ENCODE measurements at regions not wholly inside any gene's neighbourhood (a gene's known extent, or its start where the extent isn't known, plus 50 kb on each side); places are given as distances from the start of the nearest gene placed in this dataset.

GRCh38 chr14:61940666-61941420, 178.6 kb downstream of the SNAPC1 start:
- H3K27me3 Mint-ChIP-seq: peaks cover 25 to 60% of the 10 kb centered on the region in 2 donors
- ATAC-seq (no peak), DNase-seq (ENCODE audit: low spot score) (no peak)
- no peaks in the 10 kb centered on the region for H3K4me1 Mint-ChIP-seq (ENCODE audit: low read depth in 2 of 2)
- H3K36me3 Mint-ChIP-seq: no peaks in the 10 kb centered on the region
- H3K4me3 Mint-ChIP-seq: no peak overlapping the region
- H3K27ac Mint-ChIP-seq: no peak overlapping the region
- peaks cover 4% of the 10 kb centered on the region for H3K9me3 Mint-ChIP-seq

- H3K27me3 Mint-ChIP-seq: peaks cover 22 to 56% of the 10 kb centered on the region in 2 donors
- no peaks in the 10 kb centered on the region for H3K4me1 Mint-ChIP-seq (ENCODE audit: low read depth in 2 of 2)
- ATAC-seq (no peak), DNase-seq (ENCODE audit: low spot score) (no peak)
- no peak overlapping the region for H3K4me3 Mint-ChIP-seq
- no peaks in the 10 kb centered on the region for H3K36me3 Mint-ChIP-seq
- no peak overlapping the region for H3K27ac Mint-ChIP-seq
- peaks cover 4% of the 10 kb centered on the region for H3K9me3 Mint-ChIP-seq
Measured at GRCh38 chr14:61941421-61942150, 179.4 kb downstream of the SNAPC1 start.

GRCh38 chr14:61948376-61948775, 186.2 kb downstream of the SNAPC1 start:
- Mint-ChIP-seq H3K27ac (no peak overlapping the region), H3K9me3 (peaks cover 4% of the 10 kb centered on the region), H3K27me3 (peaks cover 10 to 14% of the 10 kb centered on the region in 2 donors), H3K4me1 (ENCODE audit: low read depth in 2 of 2) (no peaks in the 10 kb centered on the region), H3K36me3 (no peaks in the 10 kb centered on the region), H3K4me3 (no peak overlapping the region)
- no peak for ATAC-seq
- no peak for DNase-seq (ENCODE audit: low spot score)

- DNase-seq (ENCODE audit: low spot score): no peak
- Mint-ChIP-seq H3K9me3 (no peaks in the 10 kb centered on the region), H3K36me3 (no peaks in the 10 kb centered on the region), H3K27me3 (peaks cover 12 to 22% of the 10 kb centered on the region in 2 donors), H3K27ac (no peak overlapping the region), H3K4me3 (no peak overlapping the region), H3K4me1 (ENCODE audit: low read depth in 2 of 2) (no peaks in the 10 kb centered on the region)
- no peak for ATAC-seq
Measured at GRCh38 chr14:61950340-61950739, 188.1 kb downstream of the SNAPC1 start.

GRCh38 chr14:61953602-61954001, 191.4 kb downstream of the SNAPC1 start:
- no peak overlapping the region for H3K27ac Mint-ChIP-seq
- peaks cover 4% of the 10 kb centered on the region for H3K36me3 Mint-ChIP-seq
- H3K4me3 Mint-ChIP-seq: no peak overlapping the region
- peaks cover 23 to 49% of the 10 kb centered on the region in 2 donors for H3K27me3 Mint-ChIP-seq
- H3K4me1 Mint-ChIP-seq (ENCODE audit: low read depth in 2 of 2): no peaks in the 10 kb centered on the region
- DNase-seq (ENCODE audit: low spot score) (no peak), ATAC-seq (no peak)
- H3K9me3 Mint-ChIP-seq: peaks cover 3% of the 10 kb centered on the region

- ATAC-seq (no peak), DNase-seq (ENCODE audit: low spot score) (no peak)
- Mint-ChIP-seq H3K36me3 (peaks cover 7% of the 10 kb centered on the region), H3K27ac (no peak overlapping the region), H3K4me3 (no peak overlapping the region), H3K4me1 (ENCODE audit: low read depth in 2 of 2) (no peaks in the 10 kb centered on the region), H3K9me3 (peaks cover 3% of the 10 kb centered on the region), H3K27me3 (peaks cover 30 to 56% of the 10 kb centered on the region in 2 donors)
Measured at GRCh38 chr14:61954306-61954705, 192.1 kb downstream of the SNAPC1 start.

GRCh38 chr14:61956517-61956916, 194.3 kb downstream of the SNAPC1 start:
- Mint-ChIP-seq H3K4me3 (no peak overlapping the region), H3K4me1 (ENCODE audit: low read depth in 2 of 2) (no peaks in the 10 kb centered on the region), H3K27me3 (peaks cover 39 to 66% of the 10 kb centered on the region in 2 donors), H3K27ac (no peak overlapping the region), H3K36me3 (peaks cover 10% of the 10 kb centered on the region), H3K9me3 (peaks cover 7% of the 10 kb centered on the region)
- no peak for DNase-seq (ENCODE audit: low spot score)
- no peak for ATAC-seq

GRCh38 chr14:61959348-61959747, 197.1 kb downstream of the SNAPC1 start:
- peaks cover 7% of the 10 kb centered on the region for H3K9me3 Mint-ChIP-seq
- no peak for ATAC-seq
- no peak overlapping the region for H3K27ac Mint-ChIP-seq
- no peak overlapping the region for H3K4me3 Mint-ChIP-seq
- H3K36me3 Mint-ChIP-seq: peaks cover 10% of the 10 kb centered on the region
- peaks cover 40 to 62% of the 10 kb centered on the region in 2 donors for H3K27me3 Mint-ChIP-seq
- DNase-seq (ENCODE audit: low spot score): no peak
- H3K4me1 Mint-ChIP-seq (ENCODE audit: low read depth in 2 of 2): no peaks in the 10 kb centered on the region

GRCh38 chr14:61961369-61961768, 199.1 kb downstream of the SNAPC1 start:
- H3K36me3 Mint-ChIP-seq: peaks cover 10% of the 10 kb centered on the region
- peaks cover 38 to 50% of the 10 kb centered on the region in 2 donors for H3K27me3 Mint-ChIP-seq
- no peak overlapping the region for H3K27ac Mint-ChIP-seq
- H3K4me3 Mint-ChIP-seq: no peak overlapping the region
- H3K9me3 Mint-ChIP-seq: peaks cover 7% of the 10 kb centered on the region
- no peak for ATAC-seq
- no peaks in the 10 kb centered on the region for H3K4me1 Mint-ChIP-seq (ENCODE audit: low read depth in 2 of 2)
- DNase-seq (ENCODE audit: low spot score): no peak

- H3K4me3 Mint-ChIP-seq: no peak overlapping the region
- peaks cover 4% of the 10 kb centered on the region for H3K36me3 Mint-ChIP-seq
- peaks cover 31 to 42% of the 10 kb centered on the region in 2 donors for H3K27me3 Mint-ChIP-seq
- H3K4me1 Mint-ChIP-seq (ENCODE audit: low read depth in 2 of 2): no peaks in the 10 kb centered on the region
- no peak for ATAC-seq
- H3K27ac Mint-ChIP-seq: no peak overlapping the region
- no peak for DNase-seq (ENCODE audit: low spot score)
- H3K9me3 Mint-ChIP-seq: peaks cover 4% of the 10 kb centered on the region
Measured at GRCh38 chr14:61963926-61964325, 201.7 kb downstream of the SNAPC1 start.

GRCh38 chr14:61965030-61965745, 203.0 kb downstream of the SNAPC1 start:
- no peaks in the 10 kb centered on the region for H3K4me1 Mint-ChIP-seq (ENCODE audit: low read depth in 2 of 2)
- peaks cover 4% of the 10 kb centered on the region for H3K36me3 Mint-ChIP-seq
- peaks cover 31 to 37% of the 10 kb centered on the region in 2 donors for H3K27me3 Mint-ChIP-seq
- H3K4me3 Mint-ChIP-seq: no peak overlapping the region
- H3K27ac Mint-ChIP-seq: no peak overlapping the region
- ATAC-seq: no peak
- no peak for DNase-seq (ENCODE audit: low spot score)
- H3K9me3 Mint-ChIP-seq: peaks cover 4% of the 10 kb centered on the region

- H3K9me3 Mint-ChIP-seq: no peaks in the 10 kb centered on the region
- H3K36me3 Mint-ChIP-seq: no peaks in the 10 kb centered on the region
- H3K27ac Mint-ChIP-seq: no peak overlapping the region
- H3K4me3 Mint-ChIP-seq: no peak overlapping the region
- ATAC-seq (no peak), DNase-seq (ENCODE audit: low spot score) (no peak)
- H3K27me3 Mint-ChIP-seq: peaks cover 21 to 28% of the 10 kb centered on the region in 2 donors
- no peaks in the 10 kb centered on the region for H3K4me1 Mint-ChIP-seq (ENCODE audit: low read depth in 2 of 2)
Measured at GRCh38 chr14:61968207-61968606, 206.0 kb downstream of the SNAPC1 start.

GRCh38 chr14:61972711-61973110, 210.5 kb downstream of the SNAPC1 start:
- no peak for DNase-seq (ENCODE audit: low spot score)
- H3K27me3 Mint-ChIP-seq: peaks cover 19 to 30% of the 10 kb centered on the region in 2 donors
- H3K9me3 Mint-ChIP-seq: peaks cover 3% of the 10 kb centered on the region
- H3K27ac Mint-ChIP-seq: no peak overlapping the region
- no peak for ATAC-seq
- no peaks in the 10 kb centered on the region for H3K4me1 Mint-ChIP-seq (ENCODE audit: low read depth in 2 of 2)
- H3K4me3 Mint-ChIP-seq: no peak overlapping the region
- peaks cover 6% of the 10 kb centered on the region for H3K36me3 Mint-ChIP-seq

GRCh38 chr14:61973981-61974380, 211.8 kb downstream of the SNAPC1 start:
- DNase-seq (ENCODE audit: low spot score) (no peak), ATAC-seq (no peak)
- Mint-ChIP-seq H3K27ac (no peak overlapping the region), H3K4me1 (ENCODE audit: low read depth in 2 of 2) (no peaks in the 10 kb centered on the region), H3K9me3 (peaks cover 3% of the 10 kb centered on the region), H3K4me3 (no peak overlapping the region), H3K27me3 (peaks cover 19 to 22% of the 10 kb centered on the region in 2 donors), H3K36me3 (peaks cover 6% of the 10 kb centered on the region)
